ENCODE measurements at regions not wholly inside any gene's neighbourhood (a gene's known extent, or its start where the extent isn't known, plus 50 kb on each side); places are given as distances from the start of the nearest gene placed in this dataset.

DNA sequence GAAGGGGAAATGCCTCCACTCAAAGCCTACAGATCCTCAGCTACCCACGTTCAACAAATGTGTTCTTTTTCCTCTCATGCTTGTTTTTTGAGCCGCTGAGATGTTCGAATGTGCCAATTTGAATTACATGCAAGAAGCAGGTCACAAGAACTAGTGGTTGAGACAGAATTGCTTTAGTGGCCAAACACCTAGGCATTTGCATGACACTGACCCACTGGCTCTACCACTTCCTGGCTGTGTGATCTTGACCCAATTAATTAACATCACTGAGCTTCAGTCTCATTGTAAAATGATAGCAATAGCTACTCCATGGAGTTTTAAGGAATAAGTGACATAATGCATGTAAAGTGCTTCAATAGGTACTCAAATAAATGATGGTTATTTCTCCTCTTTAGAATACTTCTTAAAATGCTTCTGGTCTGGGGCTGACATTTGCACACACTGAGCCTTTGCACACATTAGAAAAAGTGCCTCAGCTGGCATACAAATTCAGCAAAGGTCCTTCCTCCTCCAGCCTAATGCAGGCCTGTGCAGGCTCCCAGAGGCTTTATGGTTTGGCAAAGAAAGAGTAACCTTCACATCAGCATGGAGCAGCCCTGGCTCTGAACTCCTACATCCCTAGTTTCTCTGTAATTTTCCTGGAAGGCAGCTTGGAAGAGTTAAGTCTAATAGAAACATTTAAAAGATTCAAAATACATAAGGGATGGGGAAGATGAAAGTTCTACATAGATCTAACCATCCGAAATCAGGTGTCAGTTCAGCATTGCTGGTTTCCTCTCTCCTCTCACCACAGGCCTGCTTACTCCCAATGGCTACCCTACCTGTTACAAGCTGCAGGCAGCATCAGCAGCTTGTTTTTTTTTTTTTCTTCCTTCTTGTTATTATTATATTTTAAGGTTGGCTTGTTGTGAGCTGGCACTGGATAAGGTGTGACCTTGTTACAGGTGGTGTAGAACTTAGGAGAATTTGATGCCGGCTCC, 107.4 kb downstream of the TBX19 start:
- no peak for DNase-seq (ENCODE audit: low read depth in 2 of 2)

DNA sequence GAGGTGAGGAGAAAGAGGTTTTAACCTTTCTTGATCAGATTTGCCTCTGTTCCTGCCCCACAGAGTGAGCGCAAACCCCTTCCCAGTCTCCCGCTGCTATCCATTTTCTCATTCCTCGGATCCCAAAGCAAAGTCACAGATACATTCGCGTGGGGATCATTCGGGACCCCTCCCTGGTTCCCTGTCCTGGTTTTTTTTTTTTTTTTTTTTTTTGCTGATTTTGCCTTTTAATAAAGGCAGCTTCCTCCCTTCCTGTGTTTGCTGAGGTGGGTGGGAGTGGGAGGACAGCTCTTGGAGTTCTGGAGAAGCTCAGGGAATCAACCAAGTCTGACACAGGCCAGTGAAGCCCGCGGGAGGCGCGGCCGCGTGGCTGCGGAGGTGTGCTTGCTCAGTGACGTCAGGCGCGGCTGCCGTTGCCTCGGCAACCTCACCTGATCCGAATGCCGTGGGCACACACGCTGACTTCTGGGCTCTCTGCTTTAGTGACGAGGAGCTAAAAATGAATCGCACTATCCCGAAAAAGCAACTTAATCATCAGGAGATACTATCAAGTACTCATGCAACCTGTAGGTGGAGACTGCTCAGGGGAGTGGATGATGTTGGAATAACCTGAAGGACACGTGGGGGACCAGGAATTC, 106.4 kb downstream of the TBX19 start:
- DNase-seq (ENCODE audit: low read depth in 2 of 2): peak; percentile 72 to 76

DNA sequence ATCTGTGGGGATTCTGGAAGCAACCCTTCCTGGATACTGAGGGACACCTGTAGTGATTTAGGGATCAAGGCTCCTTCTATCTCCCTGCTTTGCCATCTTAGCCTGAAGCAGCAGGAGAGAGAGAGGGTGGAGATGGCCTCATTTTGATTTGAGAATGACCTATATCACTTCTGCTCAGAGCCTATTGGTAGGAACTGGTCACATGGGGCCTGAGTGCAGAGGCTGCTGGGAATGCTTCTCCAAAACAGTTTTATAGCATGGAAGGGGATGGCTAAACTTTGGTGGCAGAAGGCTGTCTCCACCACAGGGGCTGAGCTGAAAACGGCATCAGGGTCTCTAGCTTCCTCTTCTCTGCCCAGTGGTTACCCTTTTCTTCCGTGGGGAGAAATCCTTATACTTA, 105.8 kb downstream of the TBX19 start:
- no peak for DNase-seq (ENCODE audit: low read depth in 2 of 2)

DNA sequence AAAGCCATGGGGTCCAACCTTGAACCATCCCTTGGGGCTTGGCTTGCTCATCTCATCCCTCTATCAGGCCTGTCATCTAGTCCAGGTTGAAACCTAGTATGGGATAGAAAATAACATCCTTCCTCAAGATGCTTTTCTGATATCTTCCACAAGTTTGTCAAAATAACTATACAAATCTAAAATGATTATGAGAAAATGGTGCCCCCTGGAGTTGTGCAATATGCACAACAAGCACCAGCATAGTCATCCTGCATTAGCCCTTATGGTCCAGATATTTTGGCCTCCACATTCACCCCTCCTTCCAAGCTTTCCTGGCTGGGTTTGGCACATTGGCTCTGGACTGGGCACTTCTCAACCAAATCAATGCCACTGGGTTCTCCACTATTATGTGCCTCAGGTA, 101.2 kb downstream of the TBX19 start:
- DNase-seq (ENCODE audit: low read depth in 2 of 2): no peak

DNA sequence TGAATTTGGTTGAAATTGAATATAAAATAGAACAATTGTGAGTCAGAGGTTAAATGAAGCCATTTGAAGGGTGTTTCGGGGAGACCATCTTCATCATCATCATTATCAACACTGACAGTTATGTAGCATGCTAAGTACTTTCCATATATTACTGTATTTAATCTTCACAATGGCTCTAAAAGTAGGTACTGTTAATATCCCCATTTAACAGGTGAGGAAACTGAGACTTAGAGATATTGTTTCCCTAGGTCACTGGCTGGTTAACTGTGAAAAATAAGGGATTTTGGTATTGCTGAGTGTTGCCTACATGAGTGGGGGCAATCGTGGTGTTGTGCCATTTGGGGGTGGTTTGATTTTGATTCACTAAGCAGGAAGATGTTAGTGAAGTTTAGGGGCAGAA, 100.3 kb downstream of the TBX19 start:
- DNase-seq (ENCODE audit: low read depth in 2 of 2): no peak

DNA sequence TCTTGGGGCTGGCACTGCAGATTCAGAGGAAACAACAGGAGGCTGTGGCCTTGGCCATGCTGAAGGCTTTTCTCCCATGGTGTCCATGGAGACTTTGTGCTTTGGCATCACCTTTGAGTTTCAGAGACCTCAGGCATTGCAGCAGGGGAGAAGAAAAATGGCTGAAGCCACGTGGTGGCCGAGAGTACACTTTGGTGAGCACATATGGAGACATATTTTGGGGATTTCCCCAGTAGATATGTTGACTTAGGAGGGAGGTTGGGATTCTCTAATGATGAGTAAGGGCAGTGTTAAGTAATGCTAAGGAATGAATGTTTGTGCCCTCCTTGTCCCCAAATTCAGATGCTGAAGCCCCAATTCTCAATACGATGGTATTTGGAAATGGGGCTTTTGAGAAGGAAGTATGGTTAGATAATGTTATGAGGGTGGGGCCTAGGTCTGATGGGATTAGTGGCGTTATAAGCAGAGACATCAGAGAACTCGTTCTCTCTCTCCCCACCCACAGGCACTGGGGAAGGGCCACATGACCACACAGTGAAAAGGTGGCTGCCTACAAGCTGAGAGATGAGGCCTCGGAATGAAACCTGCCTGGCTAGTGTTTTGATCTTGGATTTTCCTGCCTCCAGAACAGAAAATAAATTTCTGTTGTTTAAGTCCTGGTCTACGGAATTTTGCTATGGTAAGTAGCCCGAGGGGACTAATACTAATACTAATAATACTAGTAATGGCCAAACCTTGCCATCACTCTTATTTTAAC, 98.6 kb downstream of the TBX19 start:
- DNase-seq (ENCODE audit: low read depth in 2 of 2): no peak

DNA sequence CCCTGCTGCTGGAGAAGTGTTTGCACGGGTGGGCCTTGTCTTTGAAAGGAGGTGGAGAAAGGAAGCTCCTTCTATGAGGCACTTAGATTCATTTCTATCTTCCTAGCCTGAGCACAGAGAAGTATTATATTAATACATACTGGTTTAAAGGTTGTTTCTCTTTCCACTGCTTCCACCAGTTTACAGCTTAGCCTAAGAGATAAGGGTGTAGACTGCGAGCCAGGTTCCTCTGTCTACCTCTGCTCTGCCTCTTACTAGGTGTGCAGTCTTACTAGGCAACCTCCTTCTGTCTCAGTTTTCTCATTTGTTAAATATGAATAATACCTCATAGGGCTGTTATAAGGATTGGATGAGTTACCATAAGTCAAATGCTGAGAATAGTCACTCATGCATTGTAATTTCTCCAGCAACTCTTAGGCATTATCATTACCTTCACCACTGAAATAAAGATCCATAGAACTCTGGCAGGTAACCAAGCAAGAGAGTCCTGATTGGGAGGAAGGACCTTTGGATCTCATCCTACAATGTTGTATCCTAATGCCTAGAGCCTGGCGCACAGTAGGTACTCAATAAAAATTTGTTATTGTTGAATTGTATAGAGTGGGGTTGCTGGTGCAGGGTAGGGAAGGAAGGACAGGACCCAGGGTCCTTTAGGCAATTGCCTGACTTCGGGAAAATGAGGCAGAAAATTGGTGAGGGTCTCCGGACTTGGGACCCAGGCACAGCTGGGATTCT, 95.1 kb downstream of the TBX19 start:
- no peak for DNase-seq (ENCODE audit: low read depth in 2 of 2)

DNA sequence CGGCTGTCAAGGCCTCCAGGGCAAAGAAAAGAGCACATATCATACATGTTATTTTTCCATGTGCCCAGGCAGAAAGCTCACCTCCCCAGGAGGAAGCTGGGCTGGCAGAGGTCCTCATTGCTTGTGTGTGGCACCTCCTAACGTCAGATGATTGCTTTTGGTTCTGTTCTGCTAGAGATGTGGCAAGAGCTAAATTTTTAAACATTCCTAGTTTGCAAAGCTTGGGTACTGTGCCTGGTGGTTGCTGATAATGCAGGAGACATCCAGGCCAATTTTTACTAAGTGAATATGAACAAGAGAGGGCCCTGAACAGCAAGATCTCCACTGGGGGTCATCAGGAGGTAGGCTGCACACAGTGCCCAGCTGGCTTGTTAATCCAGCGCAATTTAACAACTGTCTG, 93.9 kb downstream of the TBX19 start:
- DNase-seq (ENCODE audit: low read depth in 2 of 2): no peak

DNA sequence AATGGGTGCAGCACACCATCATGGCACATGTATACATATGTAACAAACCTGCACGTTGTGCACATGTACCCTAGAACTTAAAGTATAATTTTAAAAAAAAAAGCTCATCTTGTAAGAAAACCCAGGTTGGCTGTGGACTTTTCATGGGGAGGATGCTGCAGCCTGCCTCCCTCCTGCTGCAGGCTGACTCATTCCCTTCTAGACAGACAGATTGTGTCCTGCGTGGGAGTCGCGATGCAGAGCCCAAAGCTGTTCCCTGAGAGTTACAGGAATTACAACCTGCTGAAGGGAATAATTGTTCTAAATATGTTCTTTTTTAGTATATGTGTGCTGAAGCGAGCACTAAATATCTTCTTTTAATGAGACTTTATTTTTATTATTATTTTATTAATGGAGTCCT, 93.2 kb downstream of the TBX19 start:
- no peak for DNase-seq (ENCODE audit: low read depth in 2 of 2)

DNA sequence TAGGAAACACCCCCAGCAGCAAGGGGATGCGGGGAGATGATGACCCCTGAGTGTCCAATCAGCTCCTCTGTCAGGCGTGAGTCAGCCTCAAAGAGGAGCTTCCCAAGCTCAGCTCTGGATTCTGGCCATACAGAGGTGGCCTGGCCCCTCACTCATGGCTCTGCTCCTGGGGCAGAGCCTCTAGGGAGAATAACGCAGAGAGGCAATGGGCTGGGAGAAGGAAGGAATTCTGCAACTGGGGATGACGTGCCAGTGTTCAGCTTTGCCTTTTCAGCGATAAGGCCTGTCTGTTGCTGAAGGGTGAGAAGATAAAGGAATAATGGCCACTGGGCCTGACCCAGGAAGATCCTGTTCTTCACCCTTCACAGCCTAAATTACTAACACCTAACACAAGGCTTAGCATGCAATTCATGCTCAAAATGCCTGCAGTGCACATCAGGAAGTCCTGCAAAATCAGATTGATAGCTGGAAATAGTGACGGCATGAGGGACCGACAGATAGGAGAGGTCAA, 92.2 kb downstream of the TBX19 start:
- DNase-seq (ENCODE audit: low read depth in 2 of 2): no peak

DNA sequence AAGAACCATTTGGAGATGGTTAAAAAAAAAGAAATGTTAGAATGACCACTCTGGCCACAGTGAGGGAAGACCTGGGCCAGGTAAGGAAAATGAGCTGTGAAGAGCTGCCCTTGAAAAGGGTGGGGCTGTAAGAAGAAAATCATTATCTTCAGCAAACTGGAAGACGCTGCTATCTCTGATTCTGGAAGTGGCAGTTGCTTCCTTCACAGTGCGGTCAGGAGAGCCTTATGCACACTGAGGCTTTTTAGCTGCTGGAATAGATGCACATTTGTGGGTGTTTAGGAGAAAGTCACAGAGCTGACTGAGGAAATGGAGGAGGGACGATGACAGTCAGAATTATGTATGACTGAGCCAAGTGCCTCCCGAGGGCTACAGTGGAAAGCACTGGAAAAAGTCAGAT, 91.6 kb downstream of the TBX19 start:
- DNase-seq (ENCODE audit: low read depth in 2 of 2): no peak

DNA sequence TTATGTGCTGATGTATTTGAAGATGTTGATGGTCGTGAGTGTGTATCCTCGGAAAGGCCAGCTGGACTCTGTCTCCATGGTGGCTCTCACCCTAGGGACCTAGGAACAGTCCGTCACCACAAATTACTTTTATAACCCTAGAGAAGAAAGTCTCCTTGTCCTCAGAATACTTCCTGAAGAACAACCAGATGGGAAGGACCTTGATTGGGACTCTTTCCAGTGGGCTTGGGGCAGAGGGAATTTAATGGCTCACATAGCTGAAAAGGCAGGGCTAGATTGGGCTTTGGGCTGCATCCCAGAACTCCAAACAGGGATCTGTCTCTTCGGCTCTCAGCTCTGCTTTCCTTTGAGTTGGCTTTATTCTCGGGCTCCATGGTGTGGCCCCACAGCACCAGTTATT, 90.8 kb downstream of the TBX19 start:
- DNase-seq (ENCODE audit: low read depth in 2 of 2): no peak

DNA sequence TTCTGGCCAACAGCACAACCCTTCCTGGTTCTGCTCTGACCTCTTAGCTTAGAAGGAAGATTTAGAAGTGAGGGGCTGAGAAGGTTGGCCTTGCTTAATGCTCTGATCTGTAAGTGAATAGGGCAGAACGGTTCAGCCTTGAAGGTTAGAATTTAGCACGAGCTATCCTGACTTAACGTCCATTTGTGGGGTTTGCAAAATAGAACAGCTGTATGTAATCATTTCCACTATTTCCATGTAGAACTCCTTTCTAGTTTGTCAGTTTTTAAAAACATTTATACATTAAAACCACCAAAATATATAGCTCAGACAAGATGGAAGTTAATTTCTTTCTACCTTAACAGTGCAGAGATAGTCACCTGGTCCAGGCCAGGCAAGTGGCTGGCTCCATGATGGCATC, 89.9 kb downstream of the TBX19 start:
- DNase-seq (ENCODE audit: low read depth in 2 of 2): no peak

DNA sequence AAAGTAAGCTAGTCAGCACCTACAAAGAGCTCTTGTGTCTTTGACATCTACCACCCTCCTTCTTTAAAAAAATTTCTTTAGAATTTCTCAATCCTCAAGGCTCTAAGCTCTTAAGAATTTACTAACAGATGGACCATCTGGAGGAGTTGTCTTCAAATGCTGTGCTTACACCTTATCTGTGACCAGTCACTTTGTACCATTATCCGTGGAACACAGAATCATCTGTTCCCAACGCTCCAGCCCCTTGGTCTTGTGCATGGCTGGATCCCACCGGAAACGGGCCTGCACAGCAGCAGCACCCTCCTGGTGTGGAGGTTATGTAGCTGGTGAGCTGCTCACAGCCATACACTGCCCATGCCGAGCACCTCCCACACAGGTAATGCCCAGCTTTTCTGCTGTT, 89.0 kb downstream of the TBX19 start:
- no peak for DNase-seq (ENCODE audit: low read depth in 2 of 2)

DNA sequence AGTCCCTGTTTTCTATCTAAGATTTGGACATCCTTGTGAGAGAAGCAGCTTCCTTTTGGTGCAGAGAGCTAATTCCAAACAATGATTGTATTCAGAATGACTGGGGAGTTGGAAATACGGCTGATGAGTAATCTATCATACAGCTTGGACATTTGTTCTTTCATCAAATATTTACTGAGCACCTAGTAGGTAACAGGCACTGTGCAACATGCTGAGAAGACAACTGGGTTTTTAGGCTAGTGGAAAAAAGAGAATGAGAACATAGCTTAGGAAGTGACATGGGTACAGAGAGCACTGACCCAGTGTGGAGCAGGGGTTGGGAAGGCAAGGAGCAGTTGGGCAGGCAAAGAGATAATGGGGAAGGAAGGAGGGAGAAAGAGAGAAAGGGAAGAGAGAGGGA, 87.5 kb downstream of the TBX19 start:
- DNase-seq (ENCODE audit: low read depth in 2 of 2): no peak

DNA sequence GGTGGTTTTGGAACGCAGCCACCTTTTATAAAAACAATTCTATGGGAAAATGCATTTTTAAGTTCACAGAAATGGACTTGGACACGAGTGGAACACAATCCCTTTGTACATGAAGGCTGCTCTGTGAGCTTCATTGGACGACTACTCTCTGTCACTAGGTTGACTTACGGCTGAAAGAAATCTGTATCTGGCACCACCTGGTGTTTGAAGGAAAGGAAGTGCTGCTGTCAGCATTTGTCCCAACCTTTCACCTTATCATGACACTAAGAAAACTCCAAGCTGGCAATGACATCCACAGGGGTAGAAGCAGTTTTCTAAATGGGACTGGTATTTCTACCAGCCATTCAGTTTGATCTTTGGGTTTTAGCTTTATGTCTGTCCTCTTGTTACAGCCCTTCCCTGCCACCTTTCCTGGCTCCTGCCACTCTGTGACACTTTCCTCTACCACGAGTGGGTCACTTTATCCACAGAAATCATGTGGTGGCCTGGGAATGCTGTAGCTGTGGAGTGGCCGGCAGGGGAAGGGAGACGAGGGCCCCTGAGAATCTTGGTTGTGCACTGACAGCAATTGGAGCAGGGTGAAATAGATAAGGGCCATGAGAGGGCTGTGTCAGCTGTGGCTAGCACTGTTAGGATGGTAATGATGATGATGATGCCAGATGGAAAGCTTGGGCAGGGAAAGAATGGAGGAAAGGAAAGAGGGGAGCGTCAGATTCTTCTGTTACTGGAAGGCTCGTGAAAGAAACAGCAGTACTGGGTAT, 85.2 kb downstream of the TBX19 start:
- DNase-seq (ENCODE audit: low read depth in 2 of 2): no peak

Data from stimulated activated CD8-positive, alpha-beta memory T cell treated with anti-CD3 and anti-CD28 coated beads, Interleukin-7, amount 100 ng/mL, for 4 hours (primary cell).